Pancreas (tissue), 10 donors: ENCODE measurements at regions not wholly inside any gene's neighbourhood (a gene's known extent, or its start where the extent isn't known, plus 50 kb on each side); places are given as distances from the start of the nearest gene placed in this dataset.

Experiments used
- ATAC-seq, 4 donors: fragments of 200-7000 bp; cut with Tn5 transposase; one replicate each; pipeline versions ENCODE4 v1.8.0 to v1.9.1; 2020; ENCODE audit warnings: mild to moderate bottlenecking in 4 of 4, moderate library complexity in 4 of 4
- DNase-seq, 6 donors: peaks; one replicate each; pipeline ENCODE4 v3.0.0-alpha.2; 2020
- FAIRE-seq: peaks from 2 replicates; lab custom pipeline; 2012; peaks lifted over from hg19 to GRCh38; lab: Jason Lieb, UNC
- H3K27ac ChIP-seq, 4 donors: fragments of 200-600 bp; sonication (generic); 1 replicate in 3 of 4; 2 replicates in 1 of 4; pipeline versions ENCODE4 v1.5.0 to v1.8.0; 2020
- H3K27me3 ChIP-seq, 4 donors: fragments of 200-600 bp; one replicate each; pipeline ENCODE4 v1.8.0; 2021
- H3K36me3 ChIP-seq, 3 donors: fragments of 200-600 bp; sonication (generic) in 1 of 3; one replicate each; pipeline versions ENCODE4 v1.5.0 to v1.8.0; 2020 to 2021
- H3K4me1 ChIP-seq, 3 donors: fragments of 200-600 bp; one replicate each; pipeline ENCODE4 v1.8.0; 2021
- H3K4me3 ChIP-seq, 4 donors: fragments of 200-600 bp; sonication (generic) in 2 of 4; one replicate each; pipeline versions ENCODE4 v1.5.0 to v1.8.0; 2020 to 2021
- H3K9me3 ChIP-seq, 4 donors: fragments of 200-600 bp; one replicate each; pipeline ENCODE4 v1.8.0; 2021
- WGBS, 2 donors: extraction: QIAGEN DNeasy Blood & Tissue Kit; methylation state at CpG; one replicate each; pipeline ENCODE4 v1.1.7; 2013; 5-methylcytosine and 5-hydroxymethylcytosine counted together
- intact Hi-C, 3 donors: fragments of 100-400 bp; cut with DNase I; formaldehyde crosslinking; loops; one replicate each; pipeline versions ENCODE4 v1.11.1 to v1.14.2; 2022
- TF ChIP-seq, protein P1 (sequence below), 4 donors: fragments of 200-600 bp; sonication (generic) in 3 of 4; IDR thresholded peaks; one replicate each; pipeline versions ENCODE4 v1.5.0 to v1.8.0; 2021; ENCODE audit warnings: antibody characterized with exemption in 4 of 4
- donor health status: healthy with polysubstance abuse.
- donor health status: DM: no; HTN: no; CAD: no; lungs with moderate emphysema.
- donor health status: DM: no; HTN: no; CAD: no.
- donor health status: control.
- donor health status: control.
- donor health status: Bipolar disorder and iron deficiency.
- donor health status: DM: yes; HTN: yes; CAD: no.
- donor health status: DM: no; HTN: no; CAD: no.
- donor health status: DM: no; HTN: no; CAD: no.
- donor health status: DM: yes; HTN: yes; CAD: no.

- no peak overlapping the region for H3K4me3 ChIP-seq
- intact Hi-C loops = no loop called here
- TF ChIP-seq, protein P1, sequence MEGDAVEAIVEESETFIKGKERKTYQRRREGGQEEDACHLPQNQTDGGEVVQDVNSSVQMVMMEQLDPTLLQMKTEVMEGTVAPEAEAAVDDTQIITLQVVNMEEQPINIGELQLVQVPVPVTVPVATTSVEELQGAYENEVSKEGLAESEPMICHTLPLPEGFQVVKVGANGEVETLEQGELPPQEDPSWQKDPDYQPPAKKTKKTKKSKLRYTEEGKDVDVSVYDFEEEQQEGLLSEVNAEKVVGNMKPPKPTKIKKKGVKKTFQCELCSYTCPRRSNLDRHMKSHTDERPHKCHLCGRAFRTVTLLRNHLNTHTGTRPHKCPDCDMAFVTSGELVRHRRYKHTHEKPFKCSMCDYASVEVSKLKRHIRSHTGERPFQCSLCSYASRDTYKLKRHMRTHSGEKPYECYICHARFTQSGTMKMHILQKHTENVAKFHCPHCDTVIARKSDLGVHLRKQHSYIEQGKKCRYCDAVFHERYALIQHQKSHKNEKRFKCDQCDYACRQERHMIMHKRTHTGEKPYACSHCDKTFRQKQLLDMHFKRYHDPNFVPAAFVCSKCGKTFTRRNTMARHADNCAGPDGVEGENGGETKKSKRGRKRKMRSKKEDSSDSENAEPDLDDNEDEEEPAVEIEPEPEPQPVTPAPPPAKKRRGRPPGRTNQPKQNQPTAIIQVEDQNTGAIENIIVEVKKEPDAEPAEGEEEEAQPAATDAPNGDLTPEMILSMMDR (IDR thresholded peaks at IDR 0.05) = no peak
- 67 to 80% methylated on average over 4 of the region's 4 CpGs for WGBS, 2 donors
- ATAC-seq = no peak
- H3K27ac ChIP-seq = no peak overlapping the region
- FAIRE-seq = no peak
- H3K27me3 ChIP-seq = no peaks in the 10 kb centered on the region
- no peaks in the 10 kb centered on the region for H3K9me3 ChIP-seq
- H3K36me3 ChIP-seq = no peaks in the 10 kb centered on the region
- no peak for DNase-seq
- H3K4me1 ChIP-seq = peaks cover 0 to 5% (median 0%) of the 10 kb centered on the region in 3 donors
These were observed 68.2 kb upstream of the EED start for GRCh38 chr11:86176165-86176884.

GRCh38 chr11:86175626-86176025 lies 68.9 kb upstream of the EED start:
- Histone ChIP-seq H3K36me3 (no peaks in the 10 kb centered on the region), H3K9me3 (no peaks in the 10 kb centered on the region), H3K4me1 (peaks cover 0 to 5% (median 0%) of the 10 kb centered on the region in 3 donors), H3K27ac (no peak overlapping the region), H3K4me3 (no peak overlapping the region), H3K27me3 (no peaks in the 10 kb centered on the region)
- no peak for FAIRE-seq
- intact Hi-C loops = no loop called here
- ATAC-seq = no peak
- WGBS, 2 donors = 94 to 100% methylated on average over 2 of the region's 2 CpGs
- no peak for DNase-seq
- TF ChIP-seq, protein P1 (IDR thresholded peaks at IDR 0.05) = no peak

DNA sequence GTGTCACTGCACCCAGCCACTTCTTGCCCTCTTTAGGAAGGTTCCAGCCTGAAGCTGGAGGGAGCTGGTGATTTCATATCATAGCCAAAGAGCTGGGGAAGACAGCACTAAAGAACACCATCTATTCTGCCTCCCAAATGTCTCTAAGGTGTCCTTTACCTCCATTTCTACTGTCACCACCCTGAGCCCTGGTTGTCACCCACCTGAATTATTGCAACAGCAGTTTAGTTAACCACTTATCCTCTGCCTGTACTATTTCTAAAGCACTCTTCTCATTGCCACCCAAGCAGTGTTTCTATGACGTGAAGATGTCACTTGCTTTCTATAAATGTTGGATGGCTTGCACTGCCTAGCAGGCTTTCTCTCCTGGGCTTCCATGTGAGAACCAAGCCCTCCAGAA lies 69.4 kb upstream of the EED start:
- no peak overlapping the region for H3K27ac ChIP-seq
- WGBS, 2 donors = 95 to 100% methylated on average over 1 of the region's 1 CpG
- intact Hi-C loops = no loop called here
- no peaks in the 10 kb centered on the region for H3K36me3 ChIP-seq
- peaks cover 0 to 5% (median 0%) of the 10 kb centered on the region in 3 donors for H3K4me1 ChIP-seq
- TF ChIP-seq, protein P1 (IDR thresholded peaks at IDR 0.05) = no peak
- no peaks in the 10 kb centered on the region for H3K27me3 ChIP-seq
- H3K4me3 ChIP-seq = no peak overlapping the region
- FAIRE-seq = no peak
- ATAC-seq = no peak
- H3K9me3 ChIP-seq = no peaks in the 10 kb centered on the region
- no peak for DNase-seq

DNA sequence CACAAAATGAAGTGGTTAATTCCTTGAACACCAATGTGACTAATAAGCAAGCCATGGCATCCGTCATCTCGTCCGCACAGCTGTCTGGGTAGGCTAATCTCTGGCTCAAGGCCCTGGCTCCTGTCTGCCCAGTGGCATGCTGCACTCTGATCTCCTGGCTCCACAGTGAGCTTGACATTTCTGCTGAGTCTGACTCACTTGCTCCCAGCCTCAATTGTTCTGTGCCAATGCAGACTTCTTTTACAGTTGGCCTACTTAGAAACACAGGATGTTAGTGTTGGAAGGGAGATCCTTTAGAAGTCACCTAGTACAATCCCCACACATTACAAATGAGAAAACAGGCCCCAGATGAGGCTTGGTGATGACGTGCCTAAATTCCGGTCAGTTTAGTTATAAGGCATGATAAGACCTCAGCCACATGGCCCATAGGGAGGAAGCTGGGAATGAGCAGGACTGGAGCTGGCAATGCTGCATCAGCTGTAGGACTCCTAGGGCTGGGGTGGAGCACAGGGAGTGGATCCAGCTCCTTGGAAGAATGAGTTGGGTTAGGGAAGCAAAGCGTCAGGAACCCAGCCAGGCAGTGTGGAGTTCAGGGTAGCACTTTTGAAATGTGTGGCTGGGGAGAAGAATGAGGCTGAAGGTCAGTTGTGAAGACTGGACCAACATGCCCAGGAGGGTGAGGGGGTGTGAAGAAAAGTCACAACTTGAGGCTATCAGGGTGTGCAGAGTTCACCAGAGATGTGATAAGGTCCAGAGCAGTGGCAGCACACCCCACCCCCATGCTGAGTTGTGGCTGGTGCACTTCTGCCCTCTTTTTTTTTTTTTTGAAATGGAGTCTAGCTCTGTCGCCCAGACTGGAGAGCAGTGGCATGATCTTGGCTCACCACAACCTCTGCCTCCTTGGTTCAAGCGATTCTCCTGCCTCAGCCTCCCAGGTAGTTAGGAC lies 70.2 kb upstream of the EED start:
- no peaks in the 10 kb centered on the region for H3K36me3 ChIP-seq
- ATAC-seq = peak; percentile 76 to 87 (median 84)
- H3K27me3 ChIP-seq = no peaks in the 10 kb centered on the region
- TF ChIP-seq, protein P1 (IDR thresholded peaks at IDR 0.05) = no peak
- H3K27ac ChIP-seq = peak overlapping the region in 2 of 4 donors; percentile 8 to 31
- intact Hi-C loops = no loop called here
- FAIRE-seq = no peak
- no peak overlapping the region for H3K4me3 ChIP-seq
- DNase-seq = peak in 4 of 6 donors; percentile 27 to 57 (median 40)
- no peaks in the 10 kb centered on the region for H3K9me3 ChIP-seq
- 50 to 55% methylated on average over 8 of the region's 8 CpGs for WGBS, 2 donors
- H3K4me1 ChIP-seq = peaks cover 0 to 5% (median 0%) of the 10 kb centered on the region in 3 donors
